ES-I3 (cell line): ENCODE measurements at regions not wholly inside any gene's neighbourhood (a gene's known extent, or its start where the extent isn't known, plus 50 kb on each side); places are given as distances from the start of the nearest gene placed in this dataset.
"Not testable (repeated sequence)": the region's sequence is repeated elsewhere in the genome, so short reads cannot be mapped to it uniquely, and the experiment has no call there.

Source experiments
- H3K36me3 ChIP-seq: 2 replicates; pipeline ENCODE4 v1.6.1; 2013; ENCODE audit warnings: mild to moderate bottlenecking, low read length, control low read depth, moderate library complexity; ENCODE audit not compliant: insufficient read depth
- H3K4me1 ChIP-seq: 2 replicates; pipeline ENCODE4 v1.6.1; 2013; ENCODE audit warnings: mild to moderate bottlenecking, control low read depth, low read length; ENCODE audit not compliant: insufficient read depth
- H3K9ac ChIP-seq: 2 replicates; pipeline ENCODE4 v1.6.1; 2013; ENCODE audit warnings: low read depth, mild to moderate bottlenecking, low read length, moderate library complexity
- H3K9me3 ChIP-seq: 2 replicates; pipeline ENCODE4 v1.6.1; 2013; ENCODE audit warnings: mild to moderate bottlenecking, low read length, moderate library complexity; ENCODE audit not compliant: control insufficient read depth, insufficient read depth

DNA sequence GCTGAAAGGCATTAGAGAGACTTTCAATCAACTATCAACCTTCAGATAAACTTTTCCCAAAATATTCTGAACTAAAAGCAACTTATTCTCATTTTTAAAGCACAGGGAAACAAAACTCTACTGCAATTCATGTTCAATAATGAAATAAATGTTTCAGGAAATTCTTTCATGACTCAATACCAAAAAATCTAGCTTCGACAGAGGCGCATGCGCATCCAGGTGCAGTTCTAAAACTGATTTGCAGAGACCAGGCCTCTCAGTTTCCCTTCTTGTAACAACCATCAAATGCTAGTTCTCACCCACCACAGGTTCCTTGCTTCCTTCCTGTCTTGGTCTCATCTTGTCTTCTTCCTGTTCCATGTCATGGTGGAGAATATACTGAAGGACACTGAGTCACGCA lies 55.3 kb upstream of the NRBF2 start:
- Histone ChIP-seq H3K4me1 (no peaks in the 10 kb centered on the region), H3K36me3 (no peaks in the 10 kb centered on the region), H3K9ac (no peak overlapping the region), H3K9me3 (no peaks in the 10 kb centered on the region)

DNA sequence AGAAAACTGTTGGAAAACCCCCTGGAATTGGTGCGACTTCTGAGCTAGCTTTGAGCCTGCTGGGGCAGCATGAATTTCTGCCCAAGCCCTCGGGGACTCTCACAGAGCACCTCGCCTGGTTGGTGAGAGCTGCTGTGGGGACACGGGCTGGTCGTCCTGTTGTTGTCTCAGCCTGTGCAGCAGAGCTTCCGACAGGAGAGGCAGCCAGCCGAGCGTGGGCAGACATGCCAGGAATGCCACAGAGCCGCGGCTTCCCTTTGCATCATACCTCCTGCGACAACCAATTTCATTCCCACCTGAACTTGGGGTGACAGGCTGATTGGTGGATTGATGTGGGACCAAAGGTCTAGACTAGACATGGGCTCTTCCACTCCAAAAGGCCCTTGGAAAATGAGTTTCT lies 60.2 kb upstream of the NRBF2 start:
- H3K9ac ChIP-seq, result no peak overlapping the region
- H3K9me3 ChIP-seq, result no peaks in the 10 kb centered on the region
- no peaks in the 10 kb centered on the region for H3K36me3 ChIP-seq
- no peaks in the 10 kb centered on the region for H3K4me1 ChIP-seq

DNA sequence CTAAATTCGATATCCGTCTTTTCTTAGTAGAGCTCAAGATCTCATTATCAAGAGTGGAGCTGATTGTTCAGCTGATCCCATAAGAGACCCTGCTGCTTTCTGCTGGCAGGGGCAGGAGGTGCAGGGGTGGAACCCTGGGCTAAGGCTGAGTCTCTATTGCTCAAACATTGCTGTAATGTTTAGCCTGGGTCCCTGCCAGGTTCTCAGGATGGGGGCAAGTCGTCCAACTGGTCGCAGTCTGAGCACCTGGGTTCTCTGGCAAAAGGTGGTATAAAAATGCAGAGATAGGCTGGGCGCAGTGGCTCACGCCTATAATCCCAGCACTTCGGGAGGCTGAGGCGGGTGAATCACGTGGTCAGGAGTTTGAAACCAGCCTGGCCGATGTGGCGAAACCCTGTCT lies 62.0 kb upstream of the NRBF2 start:
- Histone ChIP-seq H3K4me1 (no peaks in the 10 kb centered on the region), H3K9ac (no peak overlapping the region), H3K9me3 (no peaks in the 10 kb centered on the region), H3K36me3 (no peaks in the 10 kb centered on the region)

DNA sequence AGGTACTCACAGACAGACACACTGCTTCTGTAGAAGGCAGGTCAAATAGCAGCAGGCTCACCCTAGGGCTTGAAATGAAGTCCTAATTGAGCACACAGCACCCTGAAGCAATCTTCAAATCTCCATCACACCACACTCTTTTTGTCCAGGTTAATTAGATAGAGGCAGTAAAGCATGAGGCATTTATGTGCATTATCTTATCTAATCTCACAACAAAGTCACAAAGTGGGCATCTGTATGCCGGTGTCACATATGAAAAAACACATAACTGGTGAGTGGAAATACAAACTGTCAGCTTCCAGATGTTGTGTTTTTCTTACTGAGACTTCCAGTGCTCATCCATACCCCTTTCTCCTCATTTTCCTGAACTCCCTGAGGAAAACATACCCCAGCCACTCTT lies 63.8 kb upstream of the NRBF2 start:
- no peaks in the 10 kb centered on the region for H3K9me3 ChIP-seq

DNA sequence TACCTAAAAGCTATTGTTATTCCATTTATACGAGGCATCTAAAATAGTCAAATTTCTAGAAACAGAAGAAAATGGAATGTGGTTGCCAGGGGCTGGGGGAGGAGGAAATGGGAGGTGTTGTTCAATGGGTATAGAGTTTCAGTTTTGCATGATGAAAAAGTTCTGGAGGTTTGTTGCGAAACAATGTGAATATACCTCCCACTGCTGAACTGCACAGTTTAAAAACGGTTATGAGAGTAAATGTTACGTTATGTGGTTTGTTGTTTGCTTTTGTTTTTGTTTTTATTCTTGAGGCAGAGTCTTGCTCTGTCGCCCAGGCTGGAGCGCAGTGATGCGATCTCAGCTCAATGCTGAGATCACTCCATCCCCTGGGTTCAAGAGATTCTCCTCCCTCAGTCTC lies 64.9 kb upstream of the NRBF2 start:
- Histone ChIP-seq H3K36me3 (no peaks in the 10 kb centered on the region), H3K9me3 (no peaks in the 10 kb centered on the region), H3K9ac (no peak overlapping the region), H3K4me1 (peaks cover 12% of the 10 kb centered on the region)

More for the DNA sequence above, 63.8 kb upstream of the NRBF2 start:
- Histone ChIP-seq H3K4me1 (peaks cover 6% of the 10 kb centered on the region), H3K9ac (no peak overlapping the region), H3K36me3 (no peaks in the 10 kb centered on the region)

DNA sequence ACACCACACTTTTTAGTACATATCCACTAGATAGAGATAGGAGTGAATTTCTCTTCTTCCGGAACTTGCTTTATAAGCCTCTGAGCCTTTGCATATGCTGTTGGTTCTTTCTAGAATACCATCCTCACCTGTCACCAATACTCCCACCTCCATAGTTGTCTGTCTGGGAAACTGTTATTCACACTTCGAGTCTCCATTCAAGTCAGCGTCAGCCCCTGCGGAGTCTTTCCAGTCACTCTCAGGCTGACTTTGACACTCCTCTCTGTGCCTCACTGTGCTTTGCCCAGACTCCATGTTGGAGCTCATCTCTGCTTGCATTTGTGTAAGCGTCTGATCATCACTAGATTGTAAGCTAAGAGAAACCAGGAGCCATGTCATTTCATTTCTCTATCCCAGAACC lies 66.5 kb upstream of the NRBF2 start:
- H3K4me1 ChIP-seq, result peaks cover 12% of the 10 kb centered on the region
- no peaks in the 10 kb centered on the region for H3K9me3 ChIP-seq
- H3K9ac ChIP-seq, result no peak overlapping the region
- no peaks in the 10 kb centered on the region for H3K36me3 ChIP-seq

DNA sequence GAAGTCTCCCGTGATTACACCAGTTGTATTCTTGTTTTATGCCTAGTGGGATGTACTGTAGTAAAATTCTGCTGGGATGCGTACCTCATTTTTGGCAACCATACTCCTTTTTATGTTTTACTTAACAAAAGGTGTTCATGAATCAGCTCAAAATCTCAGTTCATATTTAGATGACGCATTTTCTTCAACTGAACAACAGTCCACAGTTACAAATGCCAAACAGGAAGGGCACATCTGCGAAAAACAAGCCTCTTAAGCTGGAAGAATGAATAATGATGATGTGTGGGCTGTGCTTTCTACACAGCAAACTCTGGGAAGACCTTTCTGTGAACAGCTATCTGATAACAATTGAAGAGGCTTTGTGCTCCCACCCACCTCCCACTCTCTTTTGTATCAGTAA lies 68.4 kb upstream of the NRBF2 start:
- Histone ChIP-seq H3K36me3 (no peaks in the 10 kb centered on the region), H3K9ac (no peak overlapping the region), H3K9me3 (no peaks in the 10 kb centered on the region), H3K4me1 (peaks cover 12% of the 10 kb centered on the region)

DNA sequence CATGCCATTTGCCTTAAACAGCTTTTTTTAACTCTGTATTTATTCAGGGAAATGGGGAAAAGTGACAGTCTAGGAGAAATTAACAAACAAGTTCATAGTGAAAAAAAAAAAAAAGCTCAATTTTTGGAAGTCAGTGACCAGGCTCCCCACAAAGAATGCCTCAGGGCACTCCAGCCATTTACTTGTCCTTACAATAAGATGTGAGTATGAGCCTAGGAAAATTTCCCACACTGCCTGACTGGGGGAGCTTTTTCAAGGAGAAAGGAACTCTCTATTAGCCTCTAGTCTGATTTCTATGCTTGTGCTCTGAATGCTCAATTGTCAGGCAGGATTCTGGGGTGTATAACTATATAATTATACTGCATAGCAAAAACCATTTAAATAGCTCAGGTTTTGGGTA lies 74.9 kb upstream of the NRBF2 start:
- no peak overlapping the region for H3K9ac ChIP-seq
- H3K4me1 ChIP-seq, result peaks cover 3% of the 10 kb centered on the region; the same call in 1 of the 2 replicates
- no peaks in the 10 kb centered on the region for H3K36me3 ChIP-seq
- no peaks in the 10 kb centered on the region for H3K9me3 ChIP-seq

DNA sequence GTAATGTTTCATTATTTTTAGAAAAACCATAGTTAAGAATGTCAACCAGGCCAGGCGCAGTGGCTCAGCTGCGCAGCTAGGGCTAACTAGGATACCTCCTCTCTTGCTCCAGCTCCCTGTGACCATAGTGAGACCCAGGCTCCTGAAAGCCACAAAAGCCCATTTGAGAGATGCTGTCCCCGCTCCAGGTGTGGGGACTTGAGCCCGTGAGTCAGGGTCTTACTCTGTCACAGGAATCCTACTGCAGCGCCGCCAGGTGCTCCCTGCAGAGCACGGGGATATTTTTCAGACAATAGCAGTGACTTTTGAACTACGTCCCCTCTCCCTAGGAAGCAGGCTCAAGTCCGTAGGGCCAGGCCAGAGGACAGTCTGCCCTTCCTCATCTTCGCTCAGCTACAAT lies 75.6 kb upstream of the NRBF2 start:
- no peak overlapping the region for H3K9ac ChIP-seq
- no peaks in the 10 kb centered on the region for H3K36me3 ChIP-seq
- H3K9me3 ChIP-seq, result no peaks in the 10 kb centered on the region
- peaks cover 3% of the 10 kb centered on the region; the same call in 1 of the 2 replicates for H3K4me1 ChIP-seq

DNA sequence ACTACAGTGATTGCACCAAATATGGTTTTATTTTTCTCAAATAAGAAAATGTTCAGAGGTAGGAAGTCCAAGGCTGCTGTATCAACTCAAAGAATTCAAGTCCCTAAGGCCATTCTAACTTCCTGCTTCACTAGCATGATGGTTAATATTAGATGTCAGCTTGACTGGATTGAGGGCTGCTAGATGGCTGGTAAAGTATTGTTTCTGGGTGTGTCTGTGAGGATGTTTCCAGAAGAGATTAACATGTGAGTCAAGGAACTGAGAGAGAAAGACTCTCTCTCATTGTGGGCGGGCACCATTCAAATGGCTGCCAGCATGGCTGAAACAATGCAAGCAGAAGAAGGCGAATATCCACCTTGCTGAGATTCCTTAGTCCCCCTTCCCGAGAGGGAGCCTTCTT lies 77.4 kb upstream of the NRBF2 start:
- Histone ChIP-seq H3K36me3 (no peaks in the 10 kb centered on the region), H3K9me3 (no peaks in the 10 kb centered on the region), H3K4me1 (peaks cover 3% of the 10 kb centered on the region; the same call in 1 of the 2 replicates), H3K9ac (no peak overlapping the region)

DNA sequence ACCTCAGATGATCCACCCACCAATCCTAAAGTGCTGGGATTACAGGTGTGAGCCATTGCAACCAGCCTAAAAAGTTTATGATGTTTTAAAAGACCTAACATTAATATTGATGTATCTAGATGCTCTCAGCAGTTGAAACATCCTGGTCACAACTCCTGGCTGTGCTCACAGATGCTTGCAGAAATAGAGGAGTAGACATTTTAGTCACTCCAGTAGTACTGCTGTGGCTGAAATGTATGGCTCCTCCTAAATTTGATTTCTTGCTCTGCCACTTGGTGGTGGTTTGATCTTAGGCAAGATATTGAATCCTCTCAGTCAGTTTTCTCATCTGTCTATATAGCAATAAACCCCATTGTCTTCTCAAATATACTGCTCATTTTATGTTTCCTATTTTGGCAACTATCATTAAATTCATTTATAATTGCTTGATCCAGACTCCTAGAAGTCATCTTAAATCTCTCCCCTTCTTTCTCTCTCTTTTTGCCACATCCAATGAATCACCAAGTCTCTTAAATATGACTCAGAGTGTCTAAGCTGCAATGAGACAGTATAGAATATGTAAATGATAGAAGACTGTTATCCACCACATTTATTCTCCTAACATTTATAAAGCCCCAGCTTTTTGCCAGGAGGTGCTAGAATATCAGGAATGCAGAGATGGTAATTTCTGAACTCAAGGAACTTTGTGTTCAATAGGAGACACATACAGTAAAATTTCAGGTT lies 78.1 kb upstream of the NRBF2 start:
- Histone ChIP-seq H3K4me1 (peaks cover 3% of the 10 kb centered on the region; the same call in 1 of the 2 replicates), H3K9ac (no peak overlapping the region), H3K9me3 (no peaks in the 10 kb centered on the region), H3K36me3 (no peaks in the 10 kb centered on the region)

DNA sequence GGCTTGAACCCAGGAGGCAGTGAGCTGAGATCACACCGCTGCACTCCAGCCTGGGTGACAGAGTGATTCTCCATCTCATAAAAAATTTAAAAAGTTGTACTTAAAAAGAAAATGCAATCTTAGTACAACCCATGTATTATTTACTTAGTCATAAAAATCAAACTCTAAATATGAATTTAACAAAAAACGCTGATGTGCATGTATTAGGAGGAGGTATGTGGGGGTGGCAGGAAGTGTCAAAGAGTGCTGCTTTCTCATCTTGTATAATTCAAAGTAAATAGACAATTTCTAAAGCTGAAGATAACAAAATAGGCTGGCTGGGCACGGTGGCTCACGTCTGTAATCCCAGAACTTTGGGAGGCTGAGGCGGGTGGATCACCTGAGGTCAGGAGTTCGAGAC lies 81.0 kb upstream of the NRBF2 start:
- no peaks in the 10 kb centered on the region for H3K9me3 ChIP-seq
- H3K36me3 ChIP-seq, result no peaks in the 10 kb centered on the region
- no peak overlapping the region for H3K9ac ChIP-seq
- no peaks in the 10 kb centered on the region for H3K4me1 ChIP-seq

DNA sequence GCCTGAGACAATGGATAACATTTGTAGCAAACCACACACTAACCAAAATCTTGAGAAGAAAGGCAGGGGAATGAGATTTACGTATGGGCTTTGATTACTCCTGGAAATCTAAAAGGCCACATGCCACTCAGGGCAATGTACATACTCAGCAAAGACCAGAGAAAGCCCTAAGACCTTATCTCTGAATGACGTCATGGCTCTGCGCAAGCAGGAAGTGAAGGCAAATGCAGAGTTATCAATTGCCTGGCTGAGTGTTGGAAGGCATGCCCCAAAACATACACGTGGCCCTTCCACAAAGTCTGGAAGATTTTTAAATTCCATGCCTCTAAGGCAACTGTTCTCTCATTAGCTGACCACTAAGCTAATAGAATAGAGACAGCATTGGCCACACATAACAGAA lies 90.9 kb upstream of the NRBF2 start:
- no peaks in the 10 kb centered on the region for H3K4me1 ChIP-seq
- no peak overlapping the region for H3K9ac ChIP-seq
- no peaks in the 10 kb centered on the region; the same call in 1 of the 2 replicates for H3K9me3 ChIP-seq
- no peaks in the 10 kb centered on the region for H3K36me3 ChIP-seq

DNA sequence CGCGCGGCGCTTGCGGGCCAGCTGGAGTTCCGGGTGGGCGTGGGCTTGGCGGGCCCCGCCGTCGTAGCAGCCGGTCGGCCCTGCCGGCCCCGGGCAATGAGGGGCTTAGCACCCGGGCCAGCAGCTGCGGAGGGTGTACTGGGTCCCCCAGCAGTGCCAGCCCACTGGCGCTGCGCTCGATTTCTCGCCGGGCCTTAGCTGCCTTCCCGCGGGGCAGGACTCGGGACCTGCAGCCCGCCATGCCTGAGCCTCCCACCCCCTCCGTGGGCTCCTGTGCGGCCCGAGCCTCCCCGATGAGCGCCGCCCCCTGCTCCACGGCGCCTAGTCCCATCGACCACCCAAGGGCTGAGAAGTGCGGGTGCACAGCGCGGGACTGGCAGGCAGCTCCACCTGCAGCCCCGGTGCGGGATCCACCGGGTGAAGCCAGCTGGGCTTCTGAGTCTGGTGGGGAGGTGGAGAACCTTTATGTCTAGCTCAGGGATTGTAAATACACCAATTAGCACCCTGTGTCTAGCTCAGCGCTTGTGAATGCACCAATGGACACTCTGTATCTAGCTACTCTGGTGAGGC lies 99.4 kb upstream of the NRBF2 start:
- H3K9ac ChIP-seq, H3K36me3 ChIP-seq, H3K4me1 ChIP-seq, H3K9me3 ChIP-seq: not testable (repeated sequence)

DNA sequence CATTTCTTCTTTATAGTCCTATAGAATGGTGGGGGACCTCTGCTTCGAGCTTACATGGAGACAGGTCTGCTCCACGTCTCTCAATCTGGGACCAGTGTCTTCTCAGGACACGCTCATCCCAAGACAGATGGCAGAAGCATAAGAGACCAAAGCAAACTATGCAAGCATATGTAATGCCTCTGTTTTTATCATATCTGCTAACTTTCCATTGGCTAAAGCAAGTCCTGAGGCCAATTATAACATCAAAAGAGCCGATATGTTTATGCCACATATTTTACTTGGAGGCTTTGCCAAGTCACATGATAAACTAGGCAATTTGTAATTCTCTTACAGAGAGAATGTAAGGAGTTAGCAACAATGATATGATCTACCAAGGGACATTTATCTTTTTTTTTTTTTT lies 102.6 kb upstream of the NRBF2 start:
- Histone ChIP-seq H3K9ac (no peak overlapping the region), H3K9me3 (no peaks in the 10 kb centered on the region), H3K36me3 (no peaks in the 10 kb centered on the region), H3K4me1 (no peaks in the 10 kb centered on the region)
